ENCODE measurements at regions not wholly inside any gene's neighbourhood (a gene's known extent, or its start where the extent isn't known, plus 50 kb on each side); places are given as distances from the start of the nearest gene placed in this dataset.

DNA sequence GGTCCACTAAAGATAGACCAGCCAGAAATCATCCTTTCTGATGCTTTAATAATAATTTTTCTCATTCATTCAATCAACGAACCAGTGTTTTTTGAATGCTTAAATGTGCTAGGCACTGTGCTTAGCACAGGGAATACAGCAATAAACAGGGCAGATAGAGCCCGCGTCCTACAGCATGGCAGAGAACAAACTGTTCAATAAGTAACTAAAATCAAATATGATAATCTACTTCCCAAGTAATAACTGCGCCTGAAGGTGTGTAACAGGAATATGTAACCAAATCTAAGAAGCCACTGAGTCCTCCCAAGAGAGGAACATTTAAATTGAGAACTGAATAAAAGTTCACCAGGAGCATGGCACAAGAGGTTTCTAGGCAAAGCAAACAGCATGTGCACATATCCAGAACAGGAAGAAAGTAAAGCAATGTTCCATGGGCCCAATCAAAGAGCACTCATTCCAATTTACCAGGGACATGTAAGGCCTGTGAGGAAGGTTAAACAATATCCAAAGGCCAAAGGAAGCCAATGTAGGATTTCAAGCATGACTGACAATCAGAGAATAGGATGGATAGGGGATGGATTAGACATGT, 311.0 kb upstream of the RARB start:
- no peak overlapping the region for H2AFZ ChIP-seq
- no peaks in the 10 kb centered on the region for H3F3A ChIP-seq (ENCODE audit: insufficient read depth, low read depth)
- H4K20me1 ChIP-seq (ENCODE audit: insufficient read depth), result no peaks in the 10 kb centered on the region
- no peak overlapping the region for H3K4me3 ChIP-seq
- H3K27ac ChIP-seq, result no peak overlapping the region
- CTCF ChIA-PET, result no interaction called here
- no TSS peak for BruUV-seq (replicated peaks)
- POLR2A ChIA-PET (ENCODE audit: unreplicated experiment), result no interaction called here
- H3K27me3 ChIP-seq (ENCODE audit: insufficient read depth, low read depth), result no peaks in the 10 kb centered on the region
- H3K4me1 ChIP-seq (replicated peaks; ENCODE audit: insufficient read depth), result no peaks in the 10 kb centered on the region
- H3K9me3 ChIP-seq (ENCODE audit: insufficient read depth, low read depth), result no peaks in the 10 kb centered on the region
- no peak overlapping the region for H3K4me2 ChIP-seq
- H3K79me2 ChIP-seq (ENCODE audit: low read depth), result no peaks in the 10 kb centered on the region
- no peak for DNase-seq
- no peaks in the 10 kb centered on the region; the same call in 1 of the 2 replicates for H3K9me2 ChIP-seq (ENCODE audit: insufficient read depth)
- no peaks in the 10 kb centered on the region for H3K36me3 ChIP-seq (ENCODE audit: low read depth)
- no peak for TF ChIP-seq EZH2 (IDR thresholded peaks at IDR 0.05; ENCODE audit: low read depth)
- TF ChIP-seq, protein P1, sequence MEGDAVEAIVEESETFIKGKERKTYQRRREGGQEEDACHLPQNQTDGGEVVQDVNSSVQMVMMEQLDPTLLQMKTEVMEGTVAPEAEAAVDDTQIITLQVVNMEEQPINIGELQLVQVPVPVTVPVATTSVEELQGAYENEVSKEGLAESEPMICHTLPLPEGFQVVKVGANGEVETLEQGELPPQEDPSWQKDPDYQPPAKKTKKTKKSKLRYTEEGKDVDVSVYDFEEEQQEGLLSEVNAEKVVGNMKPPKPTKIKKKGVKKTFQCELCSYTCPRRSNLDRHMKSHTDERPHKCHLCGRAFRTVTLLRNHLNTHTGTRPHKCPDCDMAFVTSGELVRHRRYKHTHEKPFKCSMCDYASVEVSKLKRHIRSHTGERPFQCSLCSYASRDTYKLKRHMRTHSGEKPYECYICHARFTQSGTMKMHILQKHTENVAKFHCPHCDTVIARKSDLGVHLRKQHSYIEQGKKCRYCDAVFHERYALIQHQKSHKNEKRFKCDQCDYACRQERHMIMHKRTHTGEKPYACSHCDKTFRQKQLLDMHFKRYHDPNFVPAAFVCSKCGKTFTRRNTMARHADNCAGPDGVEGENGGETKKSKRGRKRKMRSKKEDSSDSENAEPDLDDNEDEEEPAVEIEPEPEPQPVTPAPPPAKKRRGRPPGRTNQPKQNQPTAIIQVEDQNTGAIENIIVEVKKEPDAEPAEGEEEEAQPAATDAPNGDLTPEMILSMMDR (conservative IDR thresholded peaks at IDR 0.05), result no peak
- intact Hi-C loops (cut with micrococcal nuclease; ENCODE audit: unreplicated experiment), result no loop called here

GRCh38 chr3:25119682-25120081, 308.4 kb upstream of the RARB start:
- Histone ChIP-seq H3K36me3 (ENCODE audit: low read depth) (no peaks in the 10 kb centered on the region), H3K4me2 (no peak overlapping the region), H2AFZ (no peak overlapping the region), H3K79me2 (ENCODE audit: low read depth) (no peaks in the 10 kb centered on the region), H3K9me2 (ENCODE audit: insufficient read depth) (no peaks in the 10 kb centered on the region; the same call in 1 of the 2 replicates), H3K27me3 (ENCODE audit: insufficient read depth, low read depth) (no peaks in the 10 kb centered on the region), H3K4me3 (no peak overlapping the region), H3K9me3 (ENCODE audit: insufficient read depth, low read depth) (no peaks in the 10 kb centered on the region), H3K4me1 (replicated peaks; ENCODE audit: insufficient read depth) (no peaks in the 10 kb centered on the region), H3K27ac (no peak overlapping the region), H3F3A (ENCODE audit: insufficient read depth, low read depth) (no peaks in the 10 kb centered on the region), H4K20me1 (ENCODE audit: insufficient read depth) (no peaks in the 10 kb centered on the region)
- CTCF ChIA-PET, result no interaction called here
- no TSS peak for BruUV-seq (replicated peaks)
- POLR2A ChIA-PET (ENCODE audit: unreplicated experiment), result no interaction called here
- no peak for DNase-seq
- TF ChIP-seq EZH2 (IDR thresholded peaks at IDR 0.05; ENCODE audit: low read depth), result no peak
- TF ChIP-seq, protein P1 (conservative IDR thresholded peaks at IDR 0.05), result no peak
- intact Hi-C loops (cut with micrococcal nuclease; ENCODE audit: unreplicated experiment), result no loop called here

DNA sequence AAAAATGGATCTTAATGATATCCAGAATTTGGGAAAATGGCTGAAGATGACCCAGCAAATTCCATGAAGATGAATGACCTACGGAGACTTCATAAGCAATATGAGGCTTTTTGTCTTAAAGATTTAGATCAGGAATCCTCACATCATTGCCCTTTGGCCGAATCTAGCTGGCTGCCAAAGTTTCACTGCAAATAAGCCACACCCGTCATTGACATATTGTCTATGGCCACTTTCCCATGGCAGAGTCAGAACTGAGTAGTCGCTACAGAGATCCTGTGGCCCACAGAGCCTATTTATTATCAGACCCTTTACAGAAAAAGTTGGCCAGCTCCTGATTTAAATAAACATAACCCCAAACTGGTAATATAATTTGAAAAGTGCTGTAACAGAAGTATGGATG, 307.4 kb upstream of the RARB start:
- no TSS peak for BruUV-seq (replicated peaks)
- no peak overlapping the region for H3K4me2 ChIP-seq
- H3K9me2 ChIP-seq (ENCODE audit: insufficient read depth), result no peaks in the 10 kb centered on the region; the same call in 1 of the 2 replicates
- H3K4me1 ChIP-seq (replicated peaks; ENCODE audit: insufficient read depth), result no peaks in the 10 kb centered on the region
- no peaks in the 10 kb centered on the region for H3K36me3 ChIP-seq (ENCODE audit: low read depth)
- DNase-seq, result no peak
- no peaks in the 10 kb centered on the region for H4K20me1 ChIP-seq (ENCODE audit: insufficient read depth)
- H2AFZ ChIP-seq, result no peak overlapping the region
- TF ChIP-seq, protein P1 (conservative IDR thresholded peaks at IDR 0.05), result no peak
- no peak for TF ChIP-seq EZH2 (IDR thresholded peaks at IDR 0.05; ENCODE audit: low read depth)
- H3K9me3 ChIP-seq (ENCODE audit: insufficient read depth, low read depth), result no peaks in the 10 kb centered on the region
- H3K27ac ChIP-seq, result no peak overlapping the region
- H3F3A ChIP-seq (ENCODE audit: insufficient read depth, low read depth), result no peaks in the 10 kb centered on the region
- H3K4me3 ChIP-seq, result no peak overlapping the region
- no peaks in the 10 kb centered on the region for H3K27me3 ChIP-seq (ENCODE audit: insufficient read depth, low read depth)
- intact Hi-C loops (cut with micrococcal nuclease; ENCODE audit: unreplicated experiment), result no loop called here
- ChIA-PET CTCF (no interaction called here), POLR2A (ENCODE audit: unreplicated experiment) (no interaction called here)
- H3K79me2 ChIP-seq (ENCODE audit: low read depth), result no peaks in the 10 kb centered on the region

Data from PC-9 (cell line).